Colon (tissue), 2 donors: ENCODE measurements at regions not wholly inside any gene's neighbourhood (a gene's known extent, or its start where the extent isn't known, plus 50 kb on each side); places are given as distances from the start of the nearest gene placed in this dataset.

Source experiments
- FAIRE-seq: peaks from 2 replicates; lab custom pipeline; 2012; peaks lifted over from hg19 to GRCh38; lab: Jason Lieb, UNC
- donor health status: control.
- donor health status: control.

GRCh38 chr7:135731-136645 is 56.4 kb upstream of the FAM20C start:
- no peak for FAIRE-seq

GRCh38 chr7:137094-137891 is 55.1 kb upstream of the FAM20C start:
- no peak for FAIRE-seq

GRCh38 chr7:139131-139530 is 53.2 kb upstream of the FAM20C start:
- no peak for FAIRE-seq

GRCh38 chr7:139561-140243 is 52.7 kb upstream of the FAM20C start:
- no peak for FAIRE-seq

- FAIRE-seq, result no peak
These were observed 51.4 kb upstream of the FAM20C start for GRCh38 chr7:140996-141395.

GRCh38 chr7:142248-142941 is 50.0 kb upstream of the FAM20C start:
- no peak for FAIRE-seq
